GM13976 (cell line): ENCODE measurements at regions not wholly inside any gene's neighbourhood (a gene's known extent, or its start where the extent isn't known, plus 50 kb on each side); places are given as distances from the start of the nearest gene placed in this dataset.
"Not testable (repeated sequence)": the region's sequence is repeated elsewhere in the genome, so short reads cannot be mapped to it uniquely, and the experiment has no call there.

Experiments
- DNase-seq: peaks from one replicate; pipeline ENCODE4 v3.0.0; 2012; ENCODE audit warnings: low spot score
- in situ Hi-C: fragments of 300-500 bp; cut with MboI; formaldehyde crosslinking; loops from one replicate; pipeline ENCODE4 v1.12.0; 2022; ENCODE audit warnings: low sequenced_read_pairs, mixed read lengths, inconsistent platforms; ENCODE audit not compliant: unreplicated experiment

GRCh38 chr1:121036792-121037191 is 147.2 kb downstream of the PPIAL4A start:
- in situ Hi-C loops, DNase-seq: not testable (repeated sequence)

GRCh38 chr1:121040974-121041373 is 143.2 kb downstream of the FAM72B start:
- in situ Hi-C loops, DNase-seq: not testable (repeated sequence)

GRCh38 chr1:121041497-121041896 is 142.6 kb downstream of the FAM72B start:
- in situ Hi-C loops, DNase-seq: not testable (repeated sequence)

- DNase-seq, in situ Hi-C loops: not testable (repeated sequence)
Observed at GRCh38 chr1:121042882-121043281, 141.3 kb downstream of the FAM72B start.

GRCh38 chr1:121048293-121048752 is 135.8 kb downstream of the FAM72B start:
- in situ Hi-C loops = not testable (repeated sequence)

DNA sequence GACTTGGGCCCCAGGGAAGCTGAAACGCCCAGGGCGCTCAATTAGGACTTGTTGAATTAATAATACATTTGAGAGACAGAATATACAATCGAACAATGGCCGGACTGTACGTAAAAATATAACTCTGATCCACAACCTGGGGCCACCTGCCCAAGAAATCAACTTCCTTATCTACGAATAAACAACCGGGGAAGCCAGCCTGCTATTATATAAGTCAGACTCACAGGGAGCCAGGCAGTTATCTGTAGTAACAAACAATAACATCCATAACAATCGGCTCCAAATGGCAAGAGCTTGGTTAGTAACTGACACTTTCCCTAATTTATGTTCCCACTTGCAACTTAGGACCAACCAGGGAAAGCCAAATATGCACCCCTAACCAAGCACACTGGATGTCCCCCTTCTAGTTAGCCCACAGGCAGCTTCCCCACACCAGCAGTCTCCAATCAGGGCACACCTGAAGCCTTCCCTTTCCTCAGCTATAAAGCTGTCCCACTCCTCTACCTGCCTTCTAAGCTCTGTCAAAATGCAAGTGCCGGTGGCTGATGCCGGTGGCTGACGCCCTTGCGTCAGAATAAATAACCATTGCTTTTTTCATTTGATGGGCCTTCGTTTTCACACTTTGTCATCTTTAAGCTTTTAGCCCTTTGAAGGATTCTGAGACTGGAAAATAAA is 135.2 kb downstream of the FAM72B start:
- DNase-seq, in situ Hi-C loops: not testable (repeated sequence)

More at GRCh38 chr1:121048293-121048752, 135.8 kb downstream of the FAM72B start:
- not testable (repeated sequence) for DNase-seq

DNA sequence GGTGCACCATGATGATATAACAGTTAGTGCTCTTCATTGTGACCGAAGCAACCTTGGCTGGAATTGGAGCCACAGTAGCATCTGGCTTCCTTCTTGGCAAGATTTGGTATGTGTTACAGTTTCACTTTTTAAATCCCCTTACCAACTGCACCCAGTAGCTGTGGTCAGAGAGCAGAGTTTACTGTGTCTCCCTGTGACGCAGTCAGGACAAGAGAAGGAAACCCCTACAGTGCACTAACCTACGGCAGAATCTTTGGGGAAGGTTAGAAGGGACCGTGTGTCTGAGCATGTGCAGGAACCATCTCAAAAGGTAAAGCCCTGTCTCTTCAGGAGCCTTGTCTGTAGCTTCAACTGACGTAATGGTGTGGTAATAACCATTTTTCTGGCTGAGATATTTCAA is 134.0 kb downstream of the FAM72B start:
- DNase-seq, in situ Hi-C loops: not testable (repeated sequence)

GRCh38 chr1:121051161-121051790 is 132.9 kb downstream of the FAM72B start:
- in situ Hi-C loops, DNase-seq: not testable (repeated sequence)

DNA sequence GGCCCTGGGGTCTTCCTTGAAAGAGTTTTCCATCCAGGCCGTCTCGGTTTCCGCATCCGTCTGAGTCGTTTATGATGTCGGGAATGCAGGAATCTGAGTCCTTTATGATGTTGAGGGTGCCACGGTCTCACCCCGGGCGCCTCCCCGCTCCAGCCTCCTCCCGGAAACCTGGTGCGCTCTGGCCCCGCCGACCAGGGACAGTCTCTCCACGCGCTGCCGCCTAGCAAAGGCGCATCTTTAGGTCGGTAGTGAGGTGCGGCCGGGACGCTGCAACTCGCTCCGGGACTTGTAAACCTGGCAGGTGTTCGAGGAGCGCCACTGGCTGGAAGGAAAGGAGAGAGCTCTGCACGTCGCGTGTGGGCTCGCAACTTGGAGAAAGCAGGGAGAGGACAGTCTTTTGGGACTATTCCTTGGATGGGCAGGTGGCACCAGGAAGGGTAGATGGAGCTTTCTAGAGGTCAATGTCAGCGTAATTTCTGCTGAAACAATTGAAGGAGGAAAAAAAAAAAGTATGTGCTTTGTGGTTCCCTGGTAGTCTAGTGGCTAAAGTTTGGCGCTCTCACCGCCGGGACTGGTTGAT is 132.0 kb downstream of the FAM72B start:
- in situ Hi-C loops, DNase-seq: not testable (repeated sequence)

GRCh38 chr1:121054928-121055327 is 129.2 kb downstream of the FAM72B start:
- in situ Hi-C loops, DNase-seq: not testable (repeated sequence)

DNA sequence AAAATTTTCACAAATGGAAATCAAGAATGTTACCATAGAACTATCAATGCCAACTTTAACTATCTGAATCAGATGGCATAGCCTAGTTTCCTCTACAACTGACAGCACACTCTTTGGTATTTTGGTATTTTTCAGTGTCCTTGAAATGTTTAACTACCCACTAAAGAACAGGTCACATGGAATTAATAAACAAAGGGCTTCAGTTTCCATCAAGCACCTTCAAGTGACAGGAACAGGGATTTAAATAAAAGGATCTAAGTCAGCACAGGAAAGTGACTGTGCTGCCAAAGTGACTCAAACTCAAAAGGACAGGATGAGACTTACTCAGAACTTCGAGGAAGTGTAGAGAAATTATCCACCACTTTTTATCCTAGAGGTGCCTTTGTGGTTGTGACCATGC is 117.2 kb downstream of the FAM72B start:
- DNase-seq, in situ Hi-C loops: not testable (repeated sequence)

DNA sequence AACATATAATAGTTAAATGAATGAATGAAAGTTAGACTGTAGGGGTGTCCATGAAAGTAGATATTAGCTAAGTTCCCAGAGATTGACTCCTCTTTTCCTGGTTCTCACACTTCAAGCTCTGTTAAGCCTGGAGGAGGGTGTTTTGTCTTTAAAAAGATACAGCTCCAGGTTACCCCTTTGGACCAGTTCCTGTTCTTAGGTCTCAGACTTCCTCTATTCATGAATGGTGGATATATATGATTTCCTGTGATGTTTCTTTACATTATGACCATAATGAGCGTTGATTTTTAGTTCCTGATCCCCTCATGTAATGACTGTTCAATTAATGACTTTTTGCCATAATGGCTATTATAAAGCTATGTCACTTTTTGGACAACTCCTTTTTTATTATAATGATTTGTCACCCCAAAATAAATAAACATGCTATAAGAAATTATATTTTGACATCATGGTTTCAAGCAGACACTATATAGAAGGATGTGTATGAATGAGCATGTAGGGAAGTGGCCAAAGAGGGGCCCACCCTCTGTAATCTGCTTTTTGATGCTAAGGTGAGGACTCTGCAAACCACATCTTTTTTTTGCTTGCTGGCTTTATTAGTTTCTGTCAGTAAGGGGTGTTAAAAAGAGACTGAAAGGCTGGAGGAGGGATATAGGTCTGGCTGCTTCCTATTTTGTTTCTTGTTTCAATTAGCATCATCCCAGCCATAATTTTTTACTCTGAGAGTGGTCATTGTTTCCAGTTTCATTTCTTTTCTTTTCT is 115.2 kb downstream of the FAM72B start:
- in situ Hi-C loops, DNase-seq: not testable (repeated sequence)

DNA sequence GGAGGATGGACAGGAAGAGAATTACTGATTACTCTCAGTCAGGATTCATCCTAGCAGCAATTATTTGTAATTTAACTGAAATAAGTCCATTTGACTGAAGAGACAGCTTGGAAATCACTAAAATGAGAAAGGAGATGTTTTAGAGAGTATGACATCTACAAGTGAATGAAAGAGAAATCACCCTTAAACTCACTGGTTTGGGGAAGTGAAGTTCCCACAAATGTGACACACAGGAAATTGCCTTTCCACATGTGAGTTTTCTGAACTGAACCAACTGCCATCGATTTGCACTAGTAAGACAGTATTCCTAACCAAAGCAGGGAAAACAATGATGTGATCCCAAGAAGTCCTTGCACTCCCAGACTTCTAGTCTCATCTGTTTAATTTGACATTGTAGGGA is 110.3 kb downstream of the FAM72B start:
- DNase-seq, in situ Hi-C loops: not testable (repeated sequence)

- DNase-seq, in situ Hi-C loops: not testable (repeated sequence)
Observed at GRCh38 chr1:121075254-121075805, 108.8 kb downstream of the FAM72B start.

GRCh38 chr1:121076674-121077073 is 107.5 kb downstream of the FAM72B start:
- in situ Hi-C loops, DNase-seq: not testable (repeated sequence)

DNA sequence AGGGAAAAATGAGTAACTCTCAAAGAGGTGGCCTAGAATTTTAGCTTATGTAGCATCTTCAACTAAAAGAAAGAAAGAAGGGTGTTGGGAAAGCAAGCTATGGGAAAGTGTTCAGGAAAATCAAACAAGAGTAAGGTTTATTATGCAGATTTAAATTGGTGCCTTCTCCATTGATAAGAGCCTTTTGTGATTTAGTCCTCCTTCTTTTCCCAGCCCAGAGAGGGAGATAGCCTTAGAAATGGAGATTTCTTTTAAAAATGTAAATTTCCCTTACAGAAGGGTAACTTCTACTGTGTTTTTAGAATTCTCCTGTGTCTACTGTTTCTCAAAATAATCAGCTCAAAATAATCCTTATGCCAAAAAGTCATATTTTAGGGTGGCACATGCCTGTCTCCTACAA is 104.5 kb downstream of the FAM72B start:
- not testable (repeated sequence) for DNase-seq

DNA sequence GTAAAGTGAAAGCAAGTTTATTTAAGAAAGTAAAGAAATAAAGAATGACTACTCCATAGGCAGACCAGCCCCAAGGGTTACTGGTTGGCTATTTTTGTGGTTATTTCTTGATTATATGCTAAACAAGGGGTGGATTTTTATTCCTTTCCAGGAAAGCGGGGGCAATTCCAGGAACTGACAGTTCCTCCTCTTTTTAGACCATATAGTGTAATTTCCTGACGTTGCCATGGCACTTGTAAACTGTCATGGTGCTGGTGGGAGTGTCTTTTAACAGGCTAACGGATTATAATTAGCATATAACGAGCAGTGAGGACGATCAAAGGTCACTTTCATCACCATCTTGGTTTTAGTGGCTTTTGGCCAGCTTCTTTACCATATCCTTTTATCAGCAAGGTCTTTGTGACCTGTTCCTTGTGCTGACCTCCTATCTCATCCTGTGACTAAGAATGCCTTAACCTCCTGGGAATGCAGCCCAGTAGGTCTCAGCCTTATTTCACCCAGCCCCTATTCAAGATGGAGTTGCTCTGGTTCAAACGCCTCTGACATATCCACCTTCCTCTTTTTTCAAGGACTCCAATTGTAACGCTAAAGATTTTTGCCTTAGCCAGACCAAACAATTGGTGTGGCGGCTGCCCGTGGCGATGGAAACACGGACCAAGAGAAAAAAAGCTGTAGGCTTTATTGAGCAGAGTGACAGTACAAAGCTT is 103.8 kb downstream of the FAM72B start:
- in situ Hi-C loops, DNase-seq: not testable (repeated sequence)

More for the DNA sequence above, 104.5 kb downstream of the FAM72B start:
- in situ Hi-C loops = not testable (repeated sequence)

DNA sequence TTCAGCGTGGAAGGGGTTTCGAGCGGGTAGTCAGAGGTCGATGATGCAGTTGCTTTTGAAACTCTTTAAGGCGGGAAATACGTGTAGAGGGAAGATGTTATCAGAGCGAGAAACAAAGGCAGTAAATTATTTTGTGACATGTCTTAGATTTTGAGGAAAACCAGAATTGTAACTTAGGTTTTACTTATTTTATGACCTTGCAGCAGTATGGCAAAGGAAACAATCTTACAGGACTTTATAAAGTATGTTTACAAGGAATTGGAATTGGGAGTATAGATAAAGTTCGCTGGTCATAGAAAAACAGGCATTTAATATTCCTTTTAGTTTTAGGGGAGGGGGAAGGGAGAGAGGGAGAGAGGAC is 103.3 kb downstream of the FAM72B start:
- DNase-seq, in situ Hi-C loops: not testable (repeated sequence)
